Left kidney (tissue), 1 donor: ENCODE measurements at regions not wholly inside any gene's neighbourhood (a gene's known extent, or its start where the extent isn't known, plus 50 kb on each side); places are given as distances from the start of the nearest gene placed in this dataset.
"Not testable (repeated sequence)": the region's sequence is repeated elsewhere in the genome, so short reads cannot be mapped to it uniquely, and the experiment has no call there.

ENCODE experiments used
- DNase-seq: peaks from one replicate; pipeline ENCODE4 v3.0.0-alpha.2; 2013

- DNase-seq: no peak
These were observed 1221.1 kb upstream of the CELF2 start for GRCh38 chr10:9796564-9796963.

GRCh38 chr10:9800011-9800410 is 1217.7 kb upstream of the CELF2 start:
- no peak for DNase-seq

GRCh38 chr10:9800571-9800970 is 1217.1 kb upstream of the CELF2 start:
- DNase-seq: no peak

GRCh38 chr10:9807846-9808245 is 1209.8 kb upstream of the CELF2 start:
- DNase-seq: no peak

GRCh38 chr10:9811601-9812000 is 1206.1 kb upstream of the CELF2 start:
- no peak for DNase-seq

- DNase-seq: no peak
These were observed 1203.3 kb upstream of the CELF2 start for GRCh38 chr10:9814285-9814864.

- DNase-seq: no peak
These were observed 1197.7 kb upstream of the CELF2 start for GRCh38 chr10:9819756-9820494.

GRCh38 chr10:9823268-9823930 is 1194.3 kb upstream of the CELF2 start:
- DNase-seq: no peak

- peak; percentile 54 for DNase-seq
These were observed 1193.0 kb upstream of the CELF2 start for GRCh38 chr10:9824631-9825071.

GRCh38 chr10:9825491-9826018 is 1192.1 kb upstream of the CELF2 start:
- no peak for DNase-seq

- DNase-seq: no peak
These were observed 1189.6 kb upstream of the CELF2 start for GRCh38 chr10:9828110-9828509.

- no peak for DNase-seq
These were observed 1183.7 kb upstream of the CELF2 start for GRCh38 chr10:9833942-9834341.

GRCh38 chr10:9834434-9834833 is 1183.2 kb upstream of the CELF2 start:
- DNase-seq: no peak

GRCh38 chr10:9845075-9845474 is 1172.6 kb upstream of the CELF2 start:
- no peak for DNase-seq

GRCh38 chr10:9848278-9848677 is 1169.4 kb upstream of the CELF2 start:
- DNase-seq: no peak

GRCh38 chr10:9848981-9849380 is 1168.7 kb upstream of the CELF2 start:
- no peak for DNase-seq

GRCh38 chr10:9850415-9850814 is 1167.3 kb upstream of the CELF2 start:
- no peak for DNase-seq

- no peak for DNase-seq
These were observed 1165.9 kb upstream of the CELF2 start for GRCh38 chr10:9851808-9852207.

- DNase-seq: no peak
These were observed 1164.0 kb upstream of the CELF2 start for GRCh38 chr10:9853405-9854355.

GRCh38 chr10:9855451-9855850 is 1162.2 kb upstream of the CELF2 start:
- not testable (repeated sequence) for DNase-seq

GRCh38 chr10:9858816-9859215 is 1158.9 kb upstream of the CELF2 start:
- DNase-seq: no peak

- DNase-seq: no peak
These were observed 1157.6 kb upstream of the CELF2 start for GRCh38 chr10:9860045-9860444.
